H9 (cell line): ENCODE measurements at regions not wholly inside any gene's neighbourhood (a gene's known extent, or its start where the extent isn't known, plus 50 kb on each side); places are given as distances from the start of the nearest gene placed in this dataset.

Experiments
- DNase-seq: peaks from one replicate; pipeline ENCODE4 v3.0.0-alpha.2; 2017
- H2AFZ ChIP-seq: one replicate; pipeline ENCODE4 v1.6.1; 2013; ENCODE audit warnings: mild to moderate bottlenecking, low read length, control low read depth, moderate library complexity
- H2AK5ac ChIP-seq: 2 replicates; pipeline ENCODE4 v1.6.1; 2013; ENCODE audit warnings: low read length, control low read depth, mixed read lengths; ENCODE audit not compliant: insufficient read length
- H2BK120ac ChIP-seq: one replicate; pipeline ENCODE4 v1.6.1; 2013; ENCODE audit warnings: low read depth, mild to moderate bottlenecking, low read length, control low read depth, inconsistent platforms; ENCODE audit not compliant: poor library complexity, severe bottlenecking
- H2BK12ac ChIP-seq: 2 replicates; pipeline ENCODE4 v1.6.1; 2013; ENCODE audit warnings: low read length, control low read depth, mixed read lengths, low read depth; ENCODE audit not compliant: insufficient read length
- H2BK15ac ChIP-seq: 2 replicates; pipeline ENCODE4 v1.6.1; 2013; ENCODE audit warnings: low read depth, low read length, control low read depth
- H2BK20ac ChIP-seq: one replicate; pipeline ENCODE4 v1.6.1; 2013; ENCODE audit warnings: low read depth, mild to moderate bottlenecking, low read length, control low read depth, inconsistent platforms; ENCODE audit not compliant: poor library complexity, severe bottlenecking
- H2BK5ac ChIP-seq: 2 replicates; pipeline ENCODE4 v1.6.1; 2013; ENCODE audit warnings: low read length, control low read depth, mixed read lengths; ENCODE audit not compliant: insufficient read length
- H3K14ac ChIP-seq: 2 replicates; pipeline ENCODE4 v1.6.1; 2013; ENCODE audit warnings: low read length, control low read depth; ENCODE audit not compliant: insufficient read depth
- H3K18ac ChIP-seq: 2 replicates; pipeline ENCODE4 v1.6.1; 2013; ENCODE audit warnings: low read depth, mild to moderate bottlenecking, mixed read lengths, low read length, control low read depth; ENCODE audit not compliant: insufficient read length
- H3K23ac ChIP-seq: 2 replicates; pipeline ENCODE4 v1.6.1; 2013; ENCODE audit warnings: low read length, control low read depth, mixed read lengths, low read depth; ENCODE audit not compliant: insufficient read length
- H3K23me2 ChIP-seq: 2 replicates; pipeline ENCODE4 v1.6.1; 2013; ENCODE audit warnings: low read depth, mild to moderate bottlenecking, mixed read lengths, low read length, control low read depth; ENCODE audit not compliant: insufficient read length, poor library complexity, severe bottlenecking
- H3K27ac ChIP-seq: 2 replicates; pipeline ENCODE4 v1.5.1; 2013; ENCODE audit warnings: low read length, control low read depth, mixed read lengths, low read depth; ENCODE audit not compliant: insufficient read length
- H3K27me3 ChIP-seq: 2 replicates; pipeline ENCODE4 v1.6.1; 2013; ENCODE audit warnings: low read length, control low read depth, inconsistent platforms; ENCODE audit not compliant: insufficient read depth
- H3K4ac ChIP-seq: 2 replicates; pipeline ENCODE4 v1.6.1; 2013; ENCODE audit warnings: low read depth, mild to moderate bottlenecking, control low read depth, inconsistent platforms, low read length, moderate library complexity
- H3K4me1 ChIP-seq: 2 replicates; pipeline ENCODE4 v1.6.1; 2013; ENCODE audit warnings: low read length, control low read depth, inconsistent platforms; ENCODE audit not compliant: insufficient read depth
- H3K4me2 ChIP-seq: 2 replicates; pipeline ENCODE4 v1.6.1; 2013; ENCODE audit warnings: low read length, control low read depth, mixed read lengths; ENCODE audit not compliant: insufficient read length, insufficient read depth
- H3K56ac ChIP-seq: 2 replicates; pipeline ENCODE4 v1.6.1; 2013; ENCODE audit warnings: low read depth, mild to moderate bottlenecking, mixed read lengths, low read length, control low read depth; ENCODE audit not compliant: insufficient read length
- H3K79me1 ChIP-seq: 2 replicates; pipeline ENCODE4 v1.6.1; 2013; ENCODE audit warnings: low read depth, mild to moderate bottlenecking, moderate library complexity, low read length, control low read depth, inconsistent platforms; ENCODE audit not compliant: insufficient read depth, poor library complexity, severe bottlenecking
- H3K79me2 ChIP-seq: 2 replicates; pipeline ENCODE4 v1.6.1; 2013; ENCODE audit warnings: low read length, control low read depth, inconsistent platforms; ENCODE audit not compliant: insufficient read depth
- H3K9ac ChIP-seq: 2 replicates; pipeline ENCODE4 v1.6.1; 2013; ENCODE audit warnings: low read length, control low read depth, mixed read lengths; ENCODE audit not compliant: insufficient read length; ENCODE audit errors: extremely low read depth
- H3K9me3 ChIP-seq: one replicate; pipeline ENCODE4 v1.6.1; 2013; ENCODE audit warnings: low read depth, low read length, inconsistent platforms; ENCODE audit not compliant: control insufficient read depth
- H3T11ph ChIP-seq: one replicate; pipeline ENCODE4 v1.6.1; 2013; ENCODE audit warnings: mild to moderate bottlenecking, low read length, control low read depth, inconsistent platforms
- H4K20me1 ChIP-seq: one replicate; pipeline ENCODE4 v1.6.1; 2013; ENCODE audit not compliant: control insufficient read depth, insufficient read length, insufficient read depth
- H4K5ac ChIP-seq: 2 replicates; pipeline ENCODE4 v1.6.1; 2013; ENCODE audit warnings: low read depth, mild to moderate bottlenecking, mixed read lengths, low read length, control low read depth; ENCODE audit not compliant: insufficient read length
- H4K8ac ChIP-seq: replicated peaks from 2 replicates; pipeline ENCODE4 v1.6.1; 2013; ENCODE audit warnings: low read length, control low read depth, mixed read lengths, low read depth; ENCODE audit not compliant: insufficient read length
- H4K91ac ChIP-seq: 2 replicates; pipeline ENCODE4 v1.6.1; 2013; ENCODE audit warnings: low read depth, mild to moderate bottlenecking, moderate library complexity, mixed read lengths, low read length, control low read depth; ENCODE audit not compliant: insufficient read length
- H3K27ac Mint-ChIP-seq, 3 experiments: 2 replicates in 2 of 3; 3 replicates in 1 of 3; pipeline ENCODE4 v1.8.0; 2020 to 2021; ENCODE audit warnings: mixed read lengths in 3 of 3, mild to moderate bottlenecking in 1 of 3, moderate library complexity in 1 of 3
- H3K27me3 Mint-ChIP-seq: 2 replicates; pipeline ENCODE4 v1.8.0; 2021; ENCODE audit warnings: low read depth, mild to moderate bottlenecking, moderate library complexity, mixed read lengths
- H3K36me3 Mint-ChIP-seq, 3 experiments: 2 replicates in 2 of 3; 3 replicates in 1 of 3; pipeline ENCODE4 v1.8.0; 2020 to 2021; ENCODE audit warnings: low read depth in 3 of 3, mixed read lengths in 3 of 3; ENCODE audit not compliant: insufficient read depth in 1 of 3
- H3K4me1 Mint-ChIP-seq, 2 experiments: 2 replicates each; pipeline ENCODE4 v1.8.0; 2020; ENCODE audit warnings: mixed read lengths in 2 of 2
- H3K4me3 Mint-ChIP-seq, 2 experiments: 2 replicates in 1 of 2; 3 replicates in 1 of 2; pipeline ENCODE4 v1.8.0; 2020 to 2021; ENCODE audit warnings: mild to moderate bottlenecking in 2 of 2, mixed read lengths in 2 of 2, moderate library complexity in 1 of 2
- H3K9me3 Mint-ChIP-seq, 2 experiments: 2 replicates in 1 of 2; 3 replicates in 1 of 2; pipeline ENCODE4 v1.8.0; 2020; ENCODE audit warnings: mild to moderate bottlenecking in 2 of 2, mixed read lengths in 2 of 2, moderate library complexity in 1 of 2
- CTCF ChIP-seq: fragments of 200-600 bp; sonication (generic); conservative IDR thresholded peaks from 3 replicates; pipeline ENCODE4 v1.8.0; 2021; ENCODE audit warnings: antibody characterized with exemption, mild to moderate bottlenecking
- WGBS: extraction: QIAGEN DNeasy Blood & Tissue Kit; methylation state at CpG from one replicate; pipeline ENCODE4 v1.1.7; 2013; ENCODE audit warnings: missing lambda C conversion rate, low lambda C conversion rate, mixed read lengths; ENCODE audit not compliant: insufficient read length; ENCODE audit errors: extremely low coverage; 5-methylcytosine and 5-hydroxymethylcytosine counted together

GRCh38 chr2:217182926-217183325, 323.1 kb upstream of the TNP1 start:
- H3K27ac Mint-ChIP-seq, result no peak overlapping the region
- Histone ChIP-seq H3K27me3 (no peaks in the 10 kb centered on the region), H3K23me2 (no peaks in the 10 kb centered on the region), H4K5ac (no peak overlapping the region), H2AFZ (no peak overlapping the region), H3K18ac (no peak overlapping the region), H3K4me2 (no peak overlapping the region), H2BK15ac (no peak overlapping the region), H4K8ac (no peak overlapping the region), H3K27ac (no peak overlapping the region), H4K91ac (no peak overlapping the region), H3K56ac (no peak overlapping the region), H3K79me2 (no peaks in the 10 kb centered on the region), H3K9me3 (no peaks in the 10 kb centered on the region), H3K14ac (no peak overlapping the region), H2BK20ac (no peak overlapping the region), H4K20me1 (no peaks in the 10 kb centered on the region), H3K23ac (no peak overlapping the region), H2AK5ac (no peak overlapping the region), H3K79me1 (no peaks in the 10 kb centered on the region), H3K4me1 (peaks cover 3% of the 10 kb centered on the region; the same call in 1 of the 2 replicates), H2BK120ac (no peak overlapping the region), H3K9ac (no peak overlapping the region), H3T11ph (no peak overlapping the region), H2BK12ac (no peak overlapping the region), H2BK5ac (no peak overlapping the region), H3K4ac (no peak overlapping the region)
- no peaks in the 10 kb centered on the region for H3K36me3 Mint-ChIP-seq
- H3K27me3 Mint-ChIP-seq, result peaks cover 9% of the 10 kb centered on the region
- peaks cover 6 to 8% of the 10 kb centered on the region in 2 experiments for H3K4me1 Mint-ChIP-seq
- TF ChIP-seq CTCF, result no peak
- DNase-seq, result no peak
- H3K4me3 Mint-ChIP-seq, result no peak overlapping the region
- WGBS, result no CpG with 5 or more reads among the region's 3 CpGs
- peaks cover 0 to 3% of the 10 kb centered on the region in 2 experiments; a peak in 1 of 5 replicates for H3K9me3 Mint-ChIP-seq
